ENCODE measurements at regions not wholly inside any gene's neighbourhood (a gene's known extent, or its start where the extent isn't known, plus 50 kb on each side); places are given as distances from the start of the nearest gene placed in this dataset.
A peak's percentile ranks its signal among the peaks of the same experiment; 100 is the strongest.
"Not testable (repeated sequence)": the region's sequence is repeated elsewhere in the genome, so short reads cannot be mapped to it uniquely, and the experiment has no call there.

- Mint-ChIP-seq H3K4me1 (no peaks in the 10 kb centered on the region), H3K27ac (no peak overlapping the region), H3K4me3 (no peak overlapping the region), H3K36me3 (peaks cover 1% of the 10 kb centered on the region), H3K9me3 (no peaks in the 10 kb centered on the region), H3K27me3 (no peaks in the 10 kb centered on the region)
Observed at GRCh38 chr3:98691897-98692296, 71.2 kb upstream of the ST3GAL6 start.

- Mint-ChIP-seq H3K27me3 (no peaks in the 10 kb centered on the region), H3K4me1 (no peaks in the 10 kb centered on the region), H3K36me3 (peaks cover 1% of the 10 kb centered on the region), H3K9me3 (no peaks in the 10 kb centered on the region), H3K4me3 (no peak overlapping the region), H3K27ac (peak overlapping the region in 1 of 3 donors; percentile 21)
Observed at GRCh38 chr3:98692787-98693473, 70.2 kb upstream of the ST3GAL6 start.

DNA sequence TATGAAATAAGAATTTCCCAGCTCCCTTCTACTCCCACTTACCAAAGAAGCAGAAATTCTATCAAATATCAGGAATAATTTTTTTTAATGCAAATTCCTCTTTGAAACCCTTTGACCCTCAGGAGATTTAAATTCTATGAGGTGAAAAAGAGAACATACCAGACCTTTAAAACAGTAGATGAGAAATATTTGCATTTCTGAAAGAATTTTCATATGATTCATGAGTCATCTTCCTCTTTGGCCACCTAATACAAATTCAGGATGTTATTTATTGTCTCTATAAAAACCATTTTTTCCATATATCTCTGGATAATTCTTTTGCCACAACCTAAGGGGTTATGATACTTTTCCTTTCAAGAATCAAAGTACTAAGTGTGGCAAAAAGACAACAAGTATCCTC, 67.3 kb upstream of the ST3GAL6 start:
- H3K4me3 Mint-ChIP-seq, result no peak overlapping the region
- no peaks in the 10 kb centered on the region for H3K4me1 Mint-ChIP-seq
- no peak overlapping the region for H3K27ac Mint-ChIP-seq
- peaks cover 1% of the 10 kb centered on the region for H3K36me3 Mint-ChIP-seq
- H3K27me3 Mint-ChIP-seq, result no peaks in the 10 kb centered on the region
- peaks cover 0 to 1% (median 0%) of the 10 kb centered on the region in 3 donors for H3K9me3 Mint-ChIP-seq

GRCh38 chr3:98696296-98696695, 66.8 kb upstream of the ST3GAL6 start:
- H3K27ac Mint-ChIP-seq, H3K4me1 Mint-ChIP-seq, H3K27me3 Mint-ChIP-seq, H3K9me3 Mint-ChIP-seq, H3K4me3 Mint-ChIP-seq, H3K36me3 Mint-ChIP-seq: not testable (repeated sequence)

DNA sequence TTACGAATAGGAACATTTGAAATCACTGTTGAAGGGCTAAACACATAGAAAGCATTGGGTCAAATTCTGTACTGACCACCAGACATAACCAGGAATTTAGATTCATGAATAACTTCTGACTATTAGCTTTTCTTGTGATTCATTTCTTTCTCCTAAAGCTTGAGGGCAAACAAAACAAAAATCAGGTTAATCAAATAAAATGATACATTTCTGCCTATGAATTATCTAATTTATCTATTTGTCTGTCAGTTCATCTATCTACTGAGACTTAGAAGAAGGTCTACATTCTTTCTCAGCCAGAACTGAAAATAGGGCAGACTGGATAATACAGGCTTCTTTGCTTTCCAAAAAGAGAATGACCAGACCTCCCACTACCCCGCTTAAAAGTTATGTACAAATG, 65.9 kb upstream of the ST3GAL6 start:
- no peaks in the 10 kb centered on the region for H3K27me3 Mint-ChIP-seq
- H3K36me3 Mint-ChIP-seq, result peaks cover 1% of the 10 kb centered on the region
- H3K27ac Mint-ChIP-seq, result no peak overlapping the region
- peaks cover 0 to 1% (median 0%) of the 10 kb centered on the region in 3 donors for H3K9me3 Mint-ChIP-seq
- no peak overlapping the region for H3K4me3 Mint-ChIP-seq
- no peaks in the 10 kb centered on the region for H3K4me1 Mint-ChIP-seq

GRCh38 chr3:98699132-98699531, 64.0 kb upstream of the ST3GAL6 start:
- peaks cover 0 to 1% (median 0%) of the 10 kb centered on the region in 3 donors for H3K9me3 Mint-ChIP-seq
- H3K27ac Mint-ChIP-seq, result no peak overlapping the region
- no peaks in the 10 kb centered on the region for H3K4me1 Mint-ChIP-seq
- H3K4me3 Mint-ChIP-seq, result no peak overlapping the region
- H3K36me3 Mint-ChIP-seq, result peaks cover 1% of the 10 kb centered on the region
- H3K27me3 Mint-ChIP-seq, result peaks cover 2% of the 10 kb centered on the region

DNA sequence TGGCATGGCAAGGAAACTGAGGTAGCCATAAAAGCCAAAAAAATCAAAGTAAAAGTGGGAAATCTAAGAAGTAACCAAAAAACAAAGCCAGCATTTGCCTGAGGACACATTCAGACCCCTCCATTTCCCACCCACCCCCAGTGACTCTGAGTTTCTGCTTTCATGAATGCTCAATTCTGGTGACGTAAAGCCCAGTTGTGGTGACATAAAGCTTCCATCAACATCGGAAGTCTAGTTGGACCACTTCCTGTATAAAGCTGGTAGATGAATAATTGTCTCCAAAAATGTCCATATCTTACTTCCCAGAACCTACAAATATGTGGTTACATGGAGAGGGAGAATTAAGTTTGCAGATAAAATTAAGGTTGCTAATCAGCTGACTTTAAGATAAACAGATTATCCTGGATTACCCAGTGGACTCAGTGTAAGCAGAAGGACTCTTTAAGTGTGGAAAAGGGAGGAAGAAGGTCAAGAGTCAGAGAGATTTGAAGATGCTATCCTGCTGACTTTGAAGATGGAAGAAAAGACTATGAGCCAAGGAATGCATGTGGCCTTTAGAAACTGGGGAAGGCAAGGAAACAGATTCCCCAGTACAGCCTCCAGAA, 62.0 kb upstream of the ST3GAL6 start:
- no peak overlapping the region for H3K4me3 Mint-ChIP-seq
- no peak overlapping the region for H3K27ac Mint-ChIP-seq
- H3K9me3 Mint-ChIP-seq, result peaks cover 0 to 1% (median 0%) of the 10 kb centered on the region in 3 donors

GRCh38 chr3:98702166-98702565, 61.0 kb upstream of the ST3GAL6 start:
- Mint-ChIP-seq H3K4me3 (no peak overlapping the region), H3K27me3 (peaks cover 2% of the 10 kb centered on the region), H3K9me3 (peaks cover 0 to 1% (median 0%) of the 10 kb centered on the region in 3 donors), H3K4me1 (no peaks in the 10 kb centered on the region), H3K27ac (no peak overlapping the region), H3K36me3 (no peaks in the 10 kb centered on the region)

More for the DNA sequence above, 62.0 kb upstream of the ST3GAL6 start:
- no peaks in the 10 kb centered on the region for H3K4me1 Mint-ChIP-seq
- peaks cover 2% of the 10 kb centered on the region for H3K27me3 Mint-ChIP-seq
- no peaks in the 10 kb centered on the region for H3K36me3 Mint-ChIP-seq

DNA sequence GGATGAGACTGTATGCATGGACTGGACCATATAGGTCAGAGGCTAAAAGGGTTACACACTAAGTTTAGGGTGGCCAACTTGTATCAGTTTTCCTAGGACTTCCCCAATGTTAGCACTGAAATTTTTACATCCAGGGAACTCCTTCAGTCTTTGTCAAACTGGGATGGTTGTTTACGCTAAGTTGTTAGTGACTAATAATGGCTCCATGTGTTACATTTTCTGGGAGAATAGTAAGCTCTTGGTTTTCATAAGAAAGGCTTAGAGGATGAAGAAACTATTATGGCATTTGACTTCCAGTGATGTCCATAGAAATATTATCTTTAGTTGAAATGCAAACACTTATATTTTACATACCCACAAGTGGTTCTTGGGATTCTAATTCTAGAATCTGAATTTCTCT, 57.9 kb upstream of the ST3GAL6 start:
- H3K9me3 Mint-ChIP-seq, result peaks cover 0 to 1% (median 0%) of the 10 kb centered on the region in 3 donors
- H3K4me3 Mint-ChIP-seq, result no peak overlapping the region
- H3K4me1 Mint-ChIP-seq, result peaks cover 0 to 1% (median 1%) of the 10 kb centered on the region in 3 donors
- H3K27me3 Mint-ChIP-seq, result peaks cover 2% of the 10 kb centered on the region
- H3K27ac Mint-ChIP-seq, result no peak overlapping the region
- H3K36me3 Mint-ChIP-seq, result no peaks in the 10 kb centered on the region

DNA sequence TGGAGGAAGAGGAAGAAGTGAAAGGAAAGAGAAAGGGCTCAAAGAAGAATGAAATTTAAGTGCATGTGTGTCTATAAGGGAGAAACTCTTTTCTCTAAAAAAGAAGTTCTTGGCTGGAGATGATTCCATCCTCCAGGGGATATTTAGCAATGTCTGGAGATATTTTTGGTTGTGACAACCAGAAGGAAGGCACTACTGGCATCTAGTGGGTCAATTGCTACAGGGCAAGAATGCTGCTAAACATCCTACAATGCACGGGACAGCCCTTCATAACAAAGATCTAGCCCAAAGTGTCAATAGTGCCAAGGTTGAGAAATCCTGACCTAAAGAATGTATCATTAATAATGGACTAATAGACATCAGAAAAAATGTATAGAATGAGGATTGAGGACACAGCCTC, 57.4 kb upstream of the ST3GAL6 start:
- Mint-ChIP-seq H3K9me3 (peaks cover 0 to 1% (median 0%) of the 10 kb centered on the region in 3 donors), H3K4me1 (peaks cover 0 to 3% (median 3%) of the 10 kb centered on the region in 3 donors), H3K36me3 (no peaks in the 10 kb centered on the region), H3K4me3 (no peak overlapping the region), H3K27ac (no peak overlapping the region), H3K27me3 (peaks cover 2% of the 10 kb centered on the region)

DNA sequence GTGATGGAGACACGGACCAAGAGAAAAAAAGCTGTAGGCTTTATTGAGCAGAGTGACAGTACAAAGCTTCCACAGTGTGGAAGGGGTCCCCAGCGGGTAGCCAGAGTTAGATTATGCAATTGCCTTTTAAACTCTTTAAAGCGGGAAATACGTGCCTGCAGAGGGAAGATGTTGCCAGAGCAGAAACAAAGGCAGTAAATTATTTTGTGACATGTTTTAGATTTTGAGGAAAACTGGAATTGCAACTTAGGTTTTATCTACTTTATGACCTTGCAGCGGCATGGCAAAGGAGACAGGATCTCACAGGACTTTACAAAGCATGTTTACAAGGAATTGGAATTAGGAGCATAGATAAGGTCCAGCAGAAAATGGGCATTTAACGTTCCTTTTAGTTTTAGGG, 54.5 kb upstream of the ST3GAL6 start:
- H3K4me3 Mint-ChIP-seq, H3K4me1 Mint-ChIP-seq, H3K27ac Mint-ChIP-seq, H3K36me3 Mint-ChIP-seq, H3K9me3 Mint-ChIP-seq, H3K27me3 Mint-ChIP-seq: not testable (repeated sequence)

DNA sequence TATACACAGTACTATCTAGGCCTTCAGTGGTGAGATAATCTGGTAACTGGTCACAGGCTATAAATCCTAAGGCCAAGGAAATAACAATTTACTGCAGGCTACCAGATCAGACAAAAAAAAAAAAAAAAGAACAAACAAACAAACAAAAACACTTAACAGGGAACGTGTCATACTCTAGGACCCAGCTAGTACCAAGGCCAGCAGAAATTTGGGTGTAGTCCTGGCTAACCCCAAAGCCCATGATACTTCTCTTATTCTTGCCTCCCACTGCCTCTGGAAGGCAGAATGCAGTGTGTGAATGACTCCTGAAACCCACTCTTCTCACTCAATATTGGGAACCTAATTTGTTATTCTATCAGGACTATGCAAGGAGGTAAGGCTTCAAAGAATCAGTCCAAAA, 53.7 kb upstream of the ST3GAL6 start:
- H3K27ac Mint-ChIP-seq, result no peak overlapping the region
- H3K9me3 Mint-ChIP-seq, result peaks cover 0 to 1% (median 0%) of the 10 kb centered on the region in 3 donors
- H3K4me1 Mint-ChIP-seq, result peaks cover 0 to 5% (median 3%) of the 10 kb centered on the region in 3 donors
- no peak overlapping the region for H3K4me3 Mint-ChIP-seq
- H3K36me3 Mint-ChIP-seq, result no peaks in the 10 kb centered on the region
- no peaks in the 10 kb centered on the region for H3K27me3 Mint-ChIP-seq

GRCh38 chr3:98710067-98710659, 53.0 kb upstream of the ST3GAL6 start:
- H3K4me1 Mint-ChIP-seq, result peaks cover 0 to 5% (median 3%) of the 10 kb centered on the region in 3 donors
- H3K27ac Mint-ChIP-seq, result no peak overlapping the region
- no peaks in the 10 kb centered on the region for H3K36me3 Mint-ChIP-seq
- no peak overlapping the region for H3K4me3 Mint-ChIP-seq
- H3K9me3 Mint-ChIP-seq, result peaks cover 0 to 1% (median 0%) of the 10 kb centered on the region in 3 donors
- H3K27me3 Mint-ChIP-seq, result no peaks in the 10 kb centered on the region

GRCh38 chr3:98711426-98711825, 51.7 kb upstream of the ST3GAL6 start:
- H3K4me1 Mint-ChIP-seq, result peaks cover 0 to 5% (median 3%) of the 10 kb centered on the region in 3 donors
- H3K27ac Mint-ChIP-seq, result no peak overlapping the region
- no peaks in the 10 kb centered on the region for H3K36me3 Mint-ChIP-seq
- peaks cover 0 to 1% (median 0%) of the 10 kb centered on the region in 3 donors for H3K9me3 Mint-ChIP-seq
- H3K4me3 Mint-ChIP-seq, result no peak overlapping the region
- H3K27me3 Mint-ChIP-seq, result no peaks in the 10 kb centered on the region

DNA sequence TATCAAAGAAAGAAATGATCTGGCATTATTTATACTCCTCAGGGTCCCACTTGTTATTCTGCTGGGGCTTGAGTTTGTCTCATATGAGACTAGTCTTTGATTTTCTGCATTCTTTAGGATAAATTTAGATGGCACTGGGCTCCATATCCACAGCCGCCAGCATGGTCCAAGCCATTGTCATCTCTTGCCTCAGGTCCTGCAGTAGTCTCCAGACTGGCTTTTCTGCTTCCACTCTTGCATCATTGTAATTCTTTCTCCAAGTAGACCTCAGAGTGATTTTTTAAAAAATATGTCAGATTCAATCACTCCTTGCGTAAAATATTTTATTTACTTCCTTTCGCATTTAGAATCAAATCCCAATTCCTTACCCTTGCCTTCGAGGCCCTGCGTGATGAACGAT, 50.4 kb upstream of the ST3GAL6 start:
- Mint-ChIP-seq H3K27me3 (no peaks in the 10 kb centered on the region), H3K36me3 (no peaks in the 10 kb centered on the region), H3K4me3 (no peak overlapping the region)

GRCh38 chr3:98713332-98713731, 49.8 kb upstream of the ST3GAL6 start:
- H3K4me3 Mint-ChIP-seq, H3K27me3 Mint-ChIP-seq, H3K36me3 Mint-ChIP-seq, H3K9me3 Mint-ChIP-seq, H3K27ac Mint-ChIP-seq, H3K4me1 Mint-ChIP-seq: not testable (repeated sequence)

More for the DNA sequence above, 50.4 kb upstream of the ST3GAL6 start:
- H3K27ac Mint-ChIP-seq, result no peak overlapping the region
- H3K4me1 Mint-ChIP-seq, result peaks cover 0 to 5% (median 3%) of the 10 kb centered on the region in 3 donors
- peaks cover 0 to 4% (median 0%) of the 10 kb centered on the region in 3 donors for H3K9me3 Mint-ChIP-seq
